Renal cortex interstitium (tissue), 11 donors: ENCODE measurements at regions not wholly inside any gene's neighbourhood (a gene's known extent, or its start where the extent isn't known, plus 50 kb on each side); places are given as distances from the start of the nearest gene placed in this dataset.
"Not testable (repeated sequence)": the region's sequence is repeated elsewhere in the genome, so short reads cannot be mapped to it uniquely, and the experiment has no call there.

ENCODE experiments used
- DNase-seq, 11 donors: peaks; one replicate each; pipeline ENCODE4 v3.0.0-alpha.2; 2013; ENCODE audit warnings: low read depth in 9 of 11, low spot score in 4 of 11; ENCODE audit errors: extremely low read depth in 1 of 11

GRCh38 chrX:44045106-44045505 is 71.9 kb upstream of the NDP start:
- DNase-seq: not testable (repeated sequence)

- no peak for DNase-seq
Measured at GRCh38 chrX:44043496-44043895, 70.3 kb upstream of the NDP start.

GRCh38 chrX:44042751-44043150 is 69.6 kb upstream of the NDP start:
- DNase-seq: no peak

GRCh38 chrX:44042116-44042515 is 68.9 kb upstream of the NDP start:
- no peak for DNase-seq

- DNase-seq: no peak
Measured at GRCh38 chrX:44040406-44040805, 67.2 kb upstream of the NDP start.

- DNase-seq: no peak
Measured at GRCh38 chrX:44039556-44039955, 66.4 kb upstream of the NDP start.

- DNase-seq: peak in 1 of 11 donors; percentile 3
Measured at GRCh38 chrX:44036336-44036735, 63.1 kb upstream of the NDP start.

GRCh38 chrX:44035571-44035970 is 62.4 kb upstream of the NDP start:
- no peak for DNase-seq

- no peak for DNase-seq
Measured at GRCh38 chrX:44032479-44032878, 59.3 kb upstream of the NDP start.

- DNase-seq: no peak
Measured at GRCh38 chrX:44025555-44025954, 52.4 kb upstream of the NDP start.
